Stimulated activated CD4-positive, alpha-beta T cell treated with anti-CD3 and anti-CD28 coated beads, Interleukin-1b, Interleukin-23, amount 100 ng/mL, for 1 hour (primary cell): ENCODE measurements at regions not wholly inside any gene's neighbourhood (a gene's known extent, or its start where the extent isn't known, plus 50 kb on each side); places are given as distances from the start of the nearest gene placed in this dataset.
"Not testable (repeated sequence)": the region's sequence is repeated elsewhere in the genome, so short reads cannot be mapped to it uniquely, and the experiment has no call there.

Source experiments
- DNase-seq, 2 donors: peaks; one replicate each; pipeline ENCODE4 v3.0.0-alpha.2; 2020; ENCODE audit warnings: low read depth in 2 of 2

- no peak for DNase-seq
These were observed 82.2 kb upstream of the ID2 start for GRCh38 chr2:8599421-8600242.

DNA sequence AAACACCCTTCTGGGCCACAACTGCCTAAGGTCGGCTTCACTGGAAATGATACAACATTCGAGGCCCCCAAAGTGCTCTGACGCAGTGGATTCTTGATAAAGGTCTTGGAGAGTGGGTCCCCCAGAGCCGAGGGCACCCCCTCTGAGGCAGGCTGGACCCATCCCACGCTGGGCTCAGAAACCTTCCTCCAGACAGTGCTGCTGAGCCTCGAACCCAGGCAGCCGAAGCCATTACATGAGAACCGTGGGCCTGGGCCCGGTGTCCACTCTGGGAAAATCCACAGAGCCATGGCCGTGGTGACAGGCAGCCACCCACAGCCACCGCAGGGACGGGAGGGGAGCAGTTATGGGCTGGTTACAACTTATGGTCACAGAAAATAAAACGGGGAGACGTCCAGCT, 81.4 kb upstream of the ID2 start:
- DNase-seq, result no peak

DNA sequence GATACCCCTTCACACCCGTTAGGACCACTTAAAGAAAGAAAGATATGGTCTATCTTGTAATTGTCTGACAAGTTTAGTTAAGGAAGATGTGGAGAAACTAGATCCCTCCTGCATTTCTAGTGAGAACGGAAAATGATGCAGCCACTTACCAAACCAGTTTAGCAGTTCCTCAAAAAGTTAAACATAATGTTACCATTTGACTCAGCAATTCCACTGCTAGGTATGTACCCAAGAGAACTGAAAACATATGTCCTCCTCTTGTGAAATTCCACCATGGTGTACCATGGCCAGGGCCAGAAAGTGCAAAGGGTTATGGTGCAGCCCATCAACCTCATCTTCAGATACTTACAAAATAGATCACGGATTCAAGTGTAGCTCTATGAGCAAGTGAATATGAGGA, 79.0 kb upstream of the ID2 start:
- DNase-seq, result no peak

DNA sequence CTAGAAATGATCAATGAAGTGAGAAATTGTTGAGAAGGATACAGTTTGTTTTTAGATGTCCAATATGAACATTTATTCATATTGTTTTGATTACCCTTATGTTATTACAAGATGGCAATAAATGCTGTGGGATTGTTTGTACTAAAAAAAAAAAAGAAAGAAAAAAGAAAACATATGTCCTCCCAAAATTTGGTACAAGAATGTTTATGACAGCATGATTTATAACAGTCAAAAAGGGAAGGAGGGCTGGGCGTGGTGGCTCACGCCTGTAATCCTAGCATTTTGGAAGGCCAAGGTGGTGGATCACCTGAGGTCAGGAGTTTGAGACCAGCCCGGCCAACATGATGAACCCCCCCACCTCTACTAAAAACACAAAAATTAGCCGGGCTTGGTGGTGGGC, 78.5 kb upstream of the ID2 start:
- DNase-seq, result not testable (repeated sequence)

GRCh38 chr2:8604262-8604661, 77.6 kb upstream of the ID2 start:
- no peak for DNase-seq

- no peak for DNase-seq
These were observed 76.3 kb upstream of the ID2 start for GRCh38 chr2:8605351-8606065.

DNA sequence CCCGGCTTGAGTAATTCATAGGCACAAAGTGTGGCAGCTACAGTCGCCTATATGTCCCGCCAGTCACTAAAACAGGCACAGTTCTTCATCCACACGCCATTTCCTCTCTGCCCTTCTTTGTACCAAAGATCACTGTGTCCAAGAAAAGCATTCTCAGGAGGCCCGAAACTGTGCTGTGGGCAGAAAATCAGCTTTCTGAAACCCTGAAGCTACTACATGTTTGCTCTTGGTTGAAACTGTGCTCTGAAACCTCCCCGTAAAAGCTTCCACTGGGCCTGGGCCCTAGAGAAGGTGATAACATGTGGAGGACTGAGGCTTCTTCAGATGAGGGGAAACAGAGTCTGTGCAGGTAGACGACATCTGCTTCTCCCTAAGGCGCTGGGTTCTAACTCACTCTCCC, 75.6 kb upstream of the ID2 start:
- no peak for DNase-seq

DNA sequence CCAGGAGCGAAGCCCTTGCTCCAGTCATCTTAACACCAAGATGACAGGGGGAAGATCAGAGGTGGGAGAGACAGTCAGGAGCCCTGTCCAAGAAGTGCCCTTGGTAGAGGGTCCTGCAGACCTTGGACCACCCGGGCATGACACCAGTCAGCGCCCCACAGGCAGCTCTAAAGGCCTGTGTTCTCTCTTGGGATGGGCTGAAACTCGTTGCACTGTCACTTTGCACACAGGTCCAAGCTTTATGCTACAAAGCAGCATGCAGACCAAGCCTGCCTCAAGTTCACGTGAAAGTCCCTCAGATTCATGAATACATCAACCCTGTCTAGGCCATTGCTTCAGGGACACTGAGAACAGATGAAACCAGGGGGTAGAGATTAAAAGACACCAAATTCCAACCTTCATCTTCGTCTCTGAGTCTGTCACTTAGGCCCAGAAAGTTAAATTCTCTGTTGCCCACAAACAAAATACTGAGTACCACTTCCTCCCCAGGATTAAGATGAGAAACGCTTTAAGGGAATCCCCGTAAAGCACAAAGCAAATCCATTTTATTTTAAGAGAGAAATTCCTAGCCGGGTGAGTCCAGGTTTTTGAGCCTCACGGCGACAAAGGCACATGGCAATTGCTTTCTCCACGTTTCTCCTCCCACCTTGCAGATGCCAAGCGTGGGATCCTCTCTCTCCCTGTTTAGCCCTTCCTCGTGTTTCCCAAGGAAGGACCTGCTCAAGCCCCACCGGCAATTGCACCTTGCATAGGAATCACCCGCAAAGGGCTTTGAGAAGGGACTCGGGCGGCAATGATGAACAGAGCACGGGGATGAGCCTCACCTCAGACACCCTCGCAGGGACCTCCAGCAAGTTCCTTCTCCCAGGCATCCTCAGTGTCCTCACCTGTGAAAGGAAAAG, 75.0 kb upstream of the ID2 start:
- DNase-seq, result no peak

DNA sequence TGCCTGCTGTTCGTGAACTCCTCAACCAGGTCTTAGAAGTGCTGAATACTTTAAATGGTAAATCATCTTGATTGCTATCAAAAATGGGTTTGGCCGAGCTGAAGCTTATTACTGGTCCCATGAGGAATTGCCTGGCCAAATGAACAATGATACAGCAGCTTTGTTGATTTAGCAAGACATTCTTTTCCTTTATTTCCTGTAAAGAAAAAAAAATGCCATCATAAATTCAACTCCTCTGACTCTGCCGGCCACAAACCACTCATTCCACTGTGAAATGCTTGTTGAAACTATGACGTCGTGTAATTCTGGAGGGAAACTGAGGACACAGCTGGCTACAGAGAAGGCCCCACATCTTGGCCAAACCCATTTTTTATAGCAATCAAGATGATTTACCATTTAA, 74.2 kb upstream of the ID2 start:
- DNase-seq, result no peak

DNA sequence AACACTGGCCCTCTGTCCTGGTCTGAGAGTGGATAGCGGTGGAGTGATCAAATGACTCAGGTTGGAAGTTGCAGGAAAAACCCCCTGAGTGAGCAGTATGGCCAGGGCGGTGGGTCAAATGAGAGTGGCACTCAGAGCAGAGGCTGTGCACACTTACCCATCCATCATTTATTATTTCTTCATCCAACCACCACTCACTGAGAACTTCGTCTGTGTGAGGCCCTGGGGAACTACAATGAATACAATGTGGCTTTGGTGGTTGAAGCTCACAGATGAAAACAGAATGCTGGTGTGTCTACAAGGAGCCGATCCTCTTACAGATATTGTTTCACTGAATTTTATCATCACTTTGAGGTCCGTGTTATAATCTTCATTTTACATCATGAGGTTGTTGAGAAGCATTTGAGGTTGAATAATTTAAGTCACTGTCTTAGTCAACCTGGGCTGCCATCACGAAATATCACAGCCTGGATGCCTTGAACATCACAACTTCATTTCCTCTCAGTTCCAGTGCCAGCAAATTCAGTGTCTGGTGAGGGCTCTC, 73.4 kb upstream of the ID2 start:
- no peak for DNase-seq

GRCh38 chr2:8609357-8609811, 72.5 kb upstream of the ID2 start:
- no peak for DNase-seq

DNA sequence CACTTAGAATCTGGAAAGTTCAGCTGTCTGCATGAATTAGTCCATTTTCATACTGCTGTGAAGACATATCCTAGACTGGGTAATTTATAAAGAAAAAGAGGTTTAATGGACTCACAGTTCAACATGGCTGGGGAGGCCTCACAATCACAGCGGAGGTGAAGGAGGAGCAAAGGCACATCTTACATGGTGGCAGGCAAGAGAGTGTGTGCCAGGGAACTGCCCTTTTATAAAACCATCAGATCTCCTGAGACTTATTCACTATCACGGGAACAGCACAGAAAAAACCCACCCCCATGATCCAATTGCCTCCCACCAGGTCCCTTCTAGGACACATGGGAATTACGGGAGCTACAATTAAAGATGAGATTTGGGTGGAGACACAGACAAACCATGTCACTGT, 71.1 kb upstream of the ID2 start:
- DNase-seq, result not testable (repeated sequence)

GRCh38 chr2:8611246-8611645, 70.6 kb upstream of the ID2 start:
- DNase-seq, result no peak

- DNase-seq, result no peak
These were observed 70.2 kb upstream of the ID2 start for GRCh38 chr2:8611700-8612099.

- DNase-seq, result no peak
These were observed 69.1 kb upstream of the ID2 start for GRCh38 chr2:8612734-8613179.

- not testable (repeated sequence) for DNase-seq
These were observed 68.5 kb upstream of the ID2 start for GRCh38 chr2:8613207-8613999.

GRCh38 chr2:8614646-8615045, 67.2 kb upstream of the ID2 start:
- DNase-seq, result no peak

DNA sequence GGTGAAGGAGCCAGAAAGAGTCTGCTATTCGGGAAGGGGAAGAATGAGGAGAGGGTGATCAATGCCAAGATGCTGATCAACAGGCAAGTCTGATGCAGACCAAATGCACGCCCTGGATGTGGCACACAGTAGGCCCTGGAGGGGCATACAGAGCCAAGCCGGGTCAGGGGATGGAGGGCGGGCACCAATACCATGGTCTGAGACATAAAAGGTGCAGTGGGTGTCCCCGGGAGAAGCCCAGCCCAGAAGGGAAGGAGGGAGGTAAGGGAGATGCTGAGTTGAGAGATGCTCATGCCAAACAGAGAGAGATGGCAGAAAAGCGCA, 66.6 kb upstream of the ID2 start:
- DNase-seq, result no peak

DNA sequence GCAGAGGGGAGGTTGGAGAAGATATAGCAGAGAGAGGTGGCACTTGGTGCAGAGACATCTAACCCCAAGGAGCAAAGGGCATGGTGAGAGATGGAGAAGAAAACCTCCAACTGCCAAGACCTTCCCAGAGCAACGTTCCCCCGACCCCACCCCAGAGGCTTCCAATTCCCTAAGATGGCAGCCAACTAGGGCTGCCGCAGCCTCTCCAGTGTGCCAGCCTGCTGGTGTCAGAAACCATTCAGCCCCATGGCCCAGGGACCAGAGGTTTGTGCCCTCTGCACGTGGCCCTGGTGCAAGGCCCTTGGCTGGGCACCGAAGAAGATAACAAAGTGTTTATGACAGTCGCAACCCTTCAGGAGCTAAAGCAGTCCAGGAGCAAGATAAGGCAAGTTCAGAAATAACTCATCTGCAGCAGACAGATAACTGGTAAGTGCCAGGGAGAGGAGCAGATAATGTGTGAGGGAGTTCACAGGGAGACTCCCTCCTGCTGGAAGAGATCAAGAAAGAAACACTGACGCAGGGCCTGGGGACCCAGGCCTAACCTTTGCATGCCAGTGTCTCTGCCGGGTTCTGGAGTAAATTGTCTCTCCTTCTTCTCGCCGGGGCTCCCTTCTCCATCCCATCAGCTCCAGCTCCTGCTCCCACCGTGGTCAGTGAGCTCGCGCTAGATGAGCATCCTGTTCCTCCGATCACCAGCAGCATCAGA, 66.1 kb upstream of the ID2 start:
- no peak for DNase-seq

- DNase-seq, result no peak
These were observed 64.8 kb upstream of the ID2 start for GRCh38 chr2:8617048-8617447.

- DNase-seq, result no peak
These were observed 64.3 kb upstream of the ID2 start for GRCh38 chr2:8617590-8617989.
